ENCODE measurements at regions not wholly inside any gene's neighbourhood (a gene's known extent, or its start where the extent isn't known, plus 50 kb on each side); places are given as distances from the start of the nearest gene placed in this dataset.

- CTCF ChIA-PET (ENCODE audit: partially characterized antibody): interaction anchor here (1.5 kb wide), 1 partner anchor 39 kb away, joined by 4 read pairs; no protein-coding TSS in a partner anchor
- Histone ChIP-seq H3K4me3 (ENCODE audit: extremely low read depth in 1 of 4, insufficient read depth in 2 of 4, low read depth in 3 of 4, low read length in 4 of 4) (no peak overlapping the region), H4K91ac (replicated peaks; ENCODE audit: insufficient read length, low read length) (no peak overlapping the region), H3K56ac (replicated peaks; ENCODE audit: insufficient read length, low read depth, low read length) (no peak overlapping the region), H4K5ac (ENCODE audit: insufficient read length, low read depth, low read length) (no peak overlapping the region), H2AFZ (ENCODE audit: low read length) (no peak overlapping the region), H2BK15ac (ENCODE audit: low read length) (no peak overlapping the region), H3K9ac (replicated peaks in 1 of 4; ENCODE audit: extremely low read depth in 1 of 4, low read depth in 3 of 4, low read length in 3 of 4) (no peak overlapping the region), H3K4ac (replicated peaks; ENCODE audit: insufficient read length, low read depth, low read length) (no peak overlapping the region), H3K23me2 (ENCODE audit: low read depth, low read length) (no peaks in the 10 kb centered on the region), H2AK5ac (ENCODE audit: low read depth, low read length) (no peak overlapping the region), H3K18ac (ENCODE audit: extremely low read depth, low read length) (no peak overlapping the region), H3K9me3 (ENCODE audit: insufficient read depth in 2 of 2, low read depth in 1 of 2, low read length in 1 of 2) (peaks cover 0 to 6% of the 10 kb centered on the region in 2 experiments; a peak in 2 of 4 replicates), H4K20me1 (replicated peaks in 1 of 2; ENCODE audit: control insufficient read depth in 1 of 2, insufficient read depth in 2 of 2, low read length in 2 of 2) (no peaks in the 10 kb centered on the region), H3K79me1 (ENCODE audit: low read depth, low read length) (no peaks in the 10 kb centered on the region), H2BK120ac (replicated peaks; ENCODE audit: low read depth, low read length) (no peak overlapping the region), H4K8ac (ENCODE audit: extremely low read depth, insufficient read depth, low read length) (no peak overlapping the region), H2BK12ac (ENCODE audit: low read depth, low read length) (no peak overlapping the region), H3K4me1 (replicated peaks in 1 of 4; ENCODE audit: control insufficient read depth in 3 of 4, insufficient read depth in 4 of 4, low read length in 3 of 4) (no peaks in the 10 kb centered on the region), H2BK20ac (ENCODE audit: low read length) (no peak overlapping the region), H3K14ac (ENCODE audit: insufficient read length) (no peak overlapping the region), H2BK5ac (ENCODE audit: low read depth, low read length) (no peak overlapping the region), H3K23ac (ENCODE audit: insufficient read length) (no peak overlapping the region), H3K27ac (ENCODE audit: low read depth, low read length) (no peak overlapping the region), H3K27me3 (replicated peaks in 1 of 4; ENCODE audit: control insufficient read depth in 3 of 4, extremely low read depth in 1 of 4, insufficient read depth in 3 of 4, low read length in 3 of 4) (no peaks in the 10 kb centered on the region), H3K36me3 (ENCODE audit: control insufficient read depth in 2 of 4, insufficient read depth in 4 of 4, low read length in 3 of 4) (peaks cover 0 to 3% (median 0%) of the 10 kb centered on the region in 4 experiments; a peak in 1 of 8 replicates), H3K79me2 (ENCODE audit: control insufficient read depth in 1 of 2, insufficient read depth in 2 of 2, low read length in 2 of 2) (no peaks in the 10 kb centered on the region), H3K4me2 (ENCODE audit: insufficient read depth in 1 of 2, low read depth in 2 of 2, low read length in 2 of 2) (no peak overlapping the region)
- no peak for FAIRE-seq
- TF ChIP-seq EZH2 (IDR thresholded peaks at IDR 0.05; ENCODE audit: low read depth, low read length, severe bottlenecking) (no peak), RFX5 (IDR thresholded peaks at IDR 0.05; ENCODE audit: borderline replicate concordance, low read depth, low read length) (no peak), RBBP5 (IDR thresholded peaks at IDR 0.05; ENCODE audit: borderline replicate concordance, low read depth, low read length) (no peak), TBP (IDR thresholded peaks at IDR 0.05; ENCODE audit: low read depth, low read length) (no peak), HDAC6 (IDR thresholded peaks at IDR 0.05; ENCODE audit: low read depth, low read length) (no peak), ASH2L (IDR thresholded peaks at IDR 0.05; ENCODE audit: low read length) (no peak)
- POLR2A ChIA-PET (ENCODE audit: partially characterized antibody): no interaction called here
- DNase-seq (ENCODE audit: low read depth in 1 of 2, low spot score in 2 of 2): no peak
- WGBS, 2 experiments (ENCODE audit: extremely low coverage in 1 of 2, insufficient coverage in 1 of 2, insufficient read length in 1 of 2, insufficient replicate concordance in 2 of 2, low coverage in 1 of 2, low lambda C conversion rate in 2 of 2, missing lambda C conversion rate in 1 of 2): 91% methylated on average over 4 of the region's 4 CpGs; no CpG with 5 or more reads in 1 of the 2 experiments
These were observed 1046.1 kb downstream of the SLC6A15 start for GRCh38 chr12:83866477-83866876.

Measured in H1 (cell line).